ENCODE measurements at regions not wholly inside any gene's neighbourhood (a gene's known extent, or its start where the extent isn't known, plus 50 kb on each side); places are given as distances from the start of the nearest gene placed in this dataset.

DNA sequence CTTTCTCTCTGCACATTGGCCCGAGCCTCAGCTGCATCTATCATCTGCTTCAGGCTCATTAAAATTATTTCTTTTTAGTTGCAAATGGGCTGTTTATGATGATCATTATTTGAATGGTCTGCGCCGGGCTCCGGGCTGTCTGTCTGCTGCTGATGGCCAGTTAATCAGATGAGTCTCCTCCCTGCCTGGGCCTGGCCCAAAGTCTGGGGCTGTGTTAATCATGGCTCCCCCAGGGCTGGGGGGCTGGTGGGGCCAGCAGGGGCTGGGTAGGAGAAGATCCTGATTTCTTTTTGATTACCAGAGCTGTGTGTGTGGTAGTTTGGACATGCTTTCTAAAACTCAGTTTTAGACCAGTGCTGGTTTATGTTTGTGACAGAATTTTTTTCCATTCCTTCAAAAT, 159.1 kb downstream of the PHETA1 start:
- Histone ChIP-seq H3K4me2 (ENCODE audit: low read length) (no peak overlapping the region), H4K20me1 (ENCODE audit: insufficient read depth, low read length) (no peaks in the 10 kb centered on the region), H3K27me3 (ENCODE audit: insufficient read depth, low read length) (peaks cover 2% of the 10 kb centered on the region), H3K79me2 (ENCODE audit: insufficient read depth, low read length) (no peaks in the 10 kb centered on the region), H3K4me3 (ENCODE audit: insufficient read depth, low read depth, low read length) (no peak overlapping the region), H3K9me3 (ENCODE audit: insufficient read depth, low read depth, low read length) (no peaks in the 10 kb centered on the region), H2AFZ (ENCODE audit: low read depth, low read length) (no peak overlapping the region), H3K36me3 (ENCODE audit: insufficient read depth, low read length) (no peaks in the 10 kb centered on the region), H3K27ac (ENCODE audit: low read depth, low read length) (no peak overlapping the region), H3K9ac (ENCODE audit: low read length) (no peak overlapping the region), H3K4me1 (ENCODE audit: insufficient read depth, low read length) (no peaks in the 10 kb centered on the region)
- Mint-ChIP-seq H3K4me1 (ENCODE audit: low read depth, unreplicated experiment) (peaks cover 4% of the 10 kb centered on the region), H3K36me3 (ENCODE audit: low read depth, unreplicated experiment) (no peaks in the 10 kb centered on the region), H3K4me3 (ENCODE audit: unreplicated experiment) (no peak overlapping the region), H3K27ac (ENCODE audit: unreplicated experiment) (no peak overlapping the region), H3K9me3 (ENCODE audit: unreplicated experiment) (no peaks in the 10 kb centered on the region), H3K27me3 (ENCODE audit: low read depth, unreplicated experiment) (peaks cover 32% of the 10 kb centered on the region)
- FAIRE-seq (no peak), DNase-seq (ENCODE audit: low read depth) (no peak)
- TF ChIP-seq EZH2 (IDR thresholded peaks at IDR 0.05; ENCODE audit: insufficient read depth, low read length), result no peak

DNA sequence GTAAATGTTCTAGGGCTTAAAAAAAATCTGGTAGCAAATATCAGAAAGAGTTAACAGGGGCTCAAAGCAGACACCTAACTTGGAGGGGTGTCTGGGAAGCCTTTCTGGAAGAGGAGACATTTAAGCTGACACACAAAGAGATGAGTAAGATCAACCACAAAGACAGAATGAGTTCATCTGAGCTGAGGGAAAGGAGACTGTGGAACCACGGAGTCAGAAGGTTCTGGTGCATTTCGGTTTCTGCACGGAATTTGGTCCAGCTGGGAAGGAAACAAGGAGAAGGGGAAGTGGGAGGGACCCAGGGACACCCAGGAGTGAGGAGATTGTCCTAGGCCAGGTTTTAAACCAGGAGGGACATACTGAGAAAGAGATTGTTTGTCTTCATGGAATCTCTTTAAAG, 161.1 kb downstream of the PHETA1 start:
- Histone ChIP-seq H3K27me3 (ENCODE audit: insufficient read depth, low read length) (peaks cover 2% of the 10 kb centered on the region), H3K27ac (ENCODE audit: low read depth, low read length) (no peak overlapping the region), H3K9ac (ENCODE audit: low read length) (no peak overlapping the region), H3K4me1 (ENCODE audit: insufficient read depth, low read length) (no peaks in the 10 kb centered on the region), H3K36me3 (ENCODE audit: insufficient read depth, low read length) (no peaks in the 10 kb centered on the region), H3K4me3 (ENCODE audit: insufficient read depth, low read depth, low read length) (no peak overlapping the region), H2AFZ (ENCODE audit: low read depth, low read length) (no peak overlapping the region), H4K20me1 (ENCODE audit: insufficient read depth, low read length) (no peaks in the 10 kb centered on the region), H3K9me3 (ENCODE audit: insufficient read depth, low read depth, low read length) (no peaks in the 10 kb centered on the region), H3K4me2 (ENCODE audit: low read length) (no peak overlapping the region), H3K79me2 (ENCODE audit: insufficient read depth, low read length) (no peaks in the 10 kb centered on the region)
- H3K36me3 Mint-ChIP-seq (ENCODE audit: low read depth, unreplicated experiment), result no peaks in the 10 kb centered on the region
- H3K4me1 Mint-ChIP-seq (ENCODE audit: low read depth, unreplicated experiment), result peaks cover 4% of the 10 kb centered on the region
- no peaks in the 10 kb centered on the region for H3K9me3 Mint-ChIP-seq (ENCODE audit: unreplicated experiment)
- DNase-seq (ENCODE audit: low read depth), result no peak
- peaks cover 38% of the 10 kb centered on the region for H3K27me3 Mint-ChIP-seq (ENCODE audit: low read depth, unreplicated experiment)
- H3K4me3 Mint-ChIP-seq (ENCODE audit: unreplicated experiment), result no peak overlapping the region
- FAIRE-seq, result no peak
- no peak for TF ChIP-seq EZH2 (IDR thresholded peaks at IDR 0.05; ENCODE audit: insufficient read depth, low read length)
- TF ChIP-seq, protein P1, sequence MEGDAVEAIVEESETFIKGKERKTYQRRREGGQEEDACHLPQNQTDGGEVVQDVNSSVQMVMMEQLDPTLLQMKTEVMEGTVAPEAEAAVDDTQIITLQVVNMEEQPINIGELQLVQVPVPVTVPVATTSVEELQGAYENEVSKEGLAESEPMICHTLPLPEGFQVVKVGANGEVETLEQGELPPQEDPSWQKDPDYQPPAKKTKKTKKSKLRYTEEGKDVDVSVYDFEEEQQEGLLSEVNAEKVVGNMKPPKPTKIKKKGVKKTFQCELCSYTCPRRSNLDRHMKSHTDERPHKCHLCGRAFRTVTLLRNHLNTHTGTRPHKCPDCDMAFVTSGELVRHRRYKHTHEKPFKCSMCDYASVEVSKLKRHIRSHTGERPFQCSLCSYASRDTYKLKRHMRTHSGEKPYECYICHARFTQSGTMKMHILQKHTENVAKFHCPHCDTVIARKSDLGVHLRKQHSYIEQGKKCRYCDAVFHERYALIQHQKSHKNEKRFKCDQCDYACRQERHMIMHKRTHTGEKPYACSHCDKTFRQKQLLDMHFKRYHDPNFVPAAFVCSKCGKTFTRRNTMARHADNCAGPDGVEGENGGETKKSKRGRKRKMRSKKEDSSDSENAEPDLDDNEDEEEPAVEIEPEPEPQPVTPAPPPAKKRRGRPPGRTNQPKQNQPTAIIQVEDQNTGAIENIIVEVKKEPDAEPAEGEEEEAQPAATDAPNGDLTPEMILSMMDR (IDR thresholded peaks at IDR 0.05; ENCODE audit: insufficient read depth, low read depth, low read length), result no peak
- no peak overlapping the region for H3K27ac Mint-ChIP-seq (ENCODE audit: unreplicated experiment)

DNA sequence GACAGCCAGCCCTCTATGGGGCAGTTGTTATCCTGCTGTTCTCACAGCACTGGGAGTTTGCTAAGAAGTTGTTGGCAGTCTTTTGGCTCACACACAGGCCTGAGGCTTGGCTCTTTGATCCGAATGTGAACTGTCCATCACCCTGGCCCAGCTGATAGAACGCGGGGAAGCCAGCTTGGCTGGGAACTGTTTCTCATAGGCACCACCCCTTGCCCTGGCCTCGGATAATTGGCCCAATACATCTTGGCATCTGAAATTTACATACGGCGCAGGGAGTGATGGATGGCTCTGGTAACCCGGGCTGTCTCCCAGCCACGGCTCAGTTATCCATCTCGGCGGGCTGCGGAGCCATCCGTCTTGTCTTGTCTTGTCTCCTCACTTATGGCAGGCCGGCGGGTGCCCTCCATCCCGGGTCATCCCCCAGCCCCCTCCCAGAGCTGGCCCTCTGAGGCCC, 164.1 kb downstream of the PHETA1 start:
- no peaks in the 10 kb centered on the region for H3K9me3 Mint-ChIP-seq (ENCODE audit: unreplicated experiment)
- H4K20me1 ChIP-seq (ENCODE audit: insufficient read depth, low read length), result no peaks in the 10 kb centered on the region
- peaks cover 4% of the 10 kb centered on the region for H3K4me1 Mint-ChIP-seq (ENCODE audit: low read depth, unreplicated experiment)
- no peak overlapping the region for H2AFZ ChIP-seq (ENCODE audit: low read depth, low read length)
- H3K27ac ChIP-seq (ENCODE audit: low read depth, low read length), result no peak overlapping the region
- no peak overlapping the region for H3K4me3 Mint-ChIP-seq (ENCODE audit: unreplicated experiment)
- TF ChIP-seq EZH2 (IDR thresholded peaks at IDR 0.05; ENCODE audit: insufficient read depth, low read length), result no peak
- TF ChIP-seq, protein P1 (IDR thresholded peaks at IDR 0.05; ENCODE audit: insufficient read depth, low read depth, low read length), result no peak
- no peaks in the 10 kb centered on the region for H3K27me3 ChIP-seq (ENCODE audit: insufficient read depth, low read length)
- no peaks in the 10 kb centered on the region for H3K36me3 ChIP-seq (ENCODE audit: insufficient read depth, low read length)
- no peak overlapping the region for H3K4me3 ChIP-seq (ENCODE audit: insufficient read depth, low read depth, low read length)
- no peaks in the 10 kb centered on the region for H3K9me3 ChIP-seq (ENCODE audit: insufficient read depth, low read depth, low read length)
- peaks cover 48% of the 10 kb centered on the region for H3K27me3 Mint-ChIP-seq (ENCODE audit: low read depth, unreplicated experiment)
- H3K27ac Mint-ChIP-seq (ENCODE audit: unreplicated experiment), result no peak overlapping the region
- no peaks in the 10 kb centered on the region for H3K79me2 ChIP-seq (ENCODE audit: insufficient read depth, low read length)
- DNase-seq (ENCODE audit: low read depth) (no peak), FAIRE-seq (no peak)
- H3K4me1 ChIP-seq (ENCODE audit: insufficient read depth, low read length), result no peaks in the 10 kb centered on the region
- no peak overlapping the region for H3K9ac ChIP-seq (ENCODE audit: low read length)
- H3K4me2 ChIP-seq (ENCODE audit: low read length), result no peak overlapping the region
- H3K36me3 Mint-ChIP-seq (ENCODE audit: low read depth, unreplicated experiment), result no peaks in the 10 kb centered on the region
